ENCODE measurements at regions not wholly inside any gene's neighbourhood (a gene's known extent, or its start where the extent isn't known, plus 50 kb on each side); places are given as distances from the start of the nearest gene placed in this dataset.

DNA sequence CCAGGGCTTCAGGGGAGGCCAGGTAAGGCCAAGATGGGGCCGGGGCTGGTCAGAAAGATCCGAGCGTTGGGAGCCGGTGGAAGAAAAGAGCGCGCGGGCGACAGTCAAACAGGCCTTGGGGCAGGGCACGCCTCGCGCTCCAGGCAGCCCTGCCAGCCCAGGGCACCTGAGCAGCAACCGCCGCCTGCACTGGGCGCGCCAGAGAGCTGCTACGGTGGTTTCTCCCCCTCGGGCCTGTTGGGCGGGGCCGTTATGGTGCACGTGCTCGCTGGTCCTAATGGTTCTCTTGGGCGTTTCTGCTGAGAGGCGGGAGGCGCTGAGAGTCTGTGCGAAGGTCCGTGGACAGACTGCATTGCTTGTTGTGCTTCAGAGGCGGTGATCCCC, 787.4 kb downstream of the CDY1 start:
- no peak for DNase-seq
